NCI-H1105 treated with DMSO at 0.1 percent for 48 hours (cell line): ENCODE measurements at regions not wholly inside any gene's neighbourhood (a gene's known extent, or its start where the extent isn't known, plus 50 kb on each side); places are given as distances from the start of the nearest gene placed in this dataset.

Experiments
- DNase-seq: peaks from one replicate; lab custom pipeline; 2025; lab: John Stamatoyannopoulos, UW

- no peak for DNase-seq
Measured at GRCh38 chr4:14621731-14622463, 380.4 kb upstream of the CPEB2 start.

- no peak for DNase-seq
Measured at GRCh38 chr4:14627038-14627437, 375.2 kb upstream of the CPEB2 start.

GRCh38 chr4:14631806-14632440 lies 370.4 kb upstream of the CPEB2 start:
- no peak for DNase-seq

GRCh38 chr4:14636563-14636962 lies 365.7 kb upstream of the CPEB2 start:
- no peak for DNase-seq

GRCh38 chr4:14640476-14640875 lies 361.8 kb upstream of the CPEB2 start:
- no peak for DNase-seq

- no peak for DNase-seq
Measured at GRCh38 chr4:14641871-14642270, 360.4 kb upstream of the CPEB2 start.

- no peak for DNase-seq
Measured at GRCh38 chr4:14644580-14645282, 357.6 kb upstream of the CPEB2 start.

- DNase-seq = no peak
Measured at GRCh38 chr4:14646831-14647230, 355.4 kb upstream of the CPEB2 start.

- DNase-seq = no peak
Measured at GRCh38 chr4:14650127-14650526, 352.2 kb upstream of the CPEB2 start.

GRCh38 chr4:14652522-14652921 lies 349.8 kb upstream of the CPEB2 start:
- no peak for DNase-seq

- DNase-seq = no peak
Measured at GRCh38 chr4:14653338-14653737, 348.9 kb upstream of the CPEB2 start.

- DNase-seq = peak; percentile 36
Measured at GRCh38 chr4:14659286-14659685, 343.0 kb upstream of the CPEB2 start.

GRCh38 chr4:14667624-14668151 lies 334.6 kb upstream of the CPEB2 start:
- DNase-seq = no peak

- DNase-seq = no peak
Measured at GRCh38 chr4:14668296-14668695, 334.0 kb upstream of the CPEB2 start.

GRCh38 chr4:14669371-14669770 lies 332.9 kb upstream of the CPEB2 start:
- no peak for DNase-seq

GRCh38 chr4:14671146-14671545 lies 331.1 kb upstream of the CPEB2 start:
- DNase-seq = no peak

GRCh38 chr4:14675279-14675985 lies 326.8 kb upstream of the CPEB2 start:
- DNase-seq = no peak

GRCh38 chr4:14679906-14680305 lies 322.4 kb upstream of the CPEB2 start:
- DNase-seq = no peak

GRCh38 chr4:14681330-14681729 lies 321.0 kb upstream of the CPEB2 start:
- DNase-seq = no peak

GRCh38 chr4:14693728-14694127 lies 308.6 kb upstream of the CPEB2 start:
- no peak for DNase-seq

- DNase-seq = no peak
Measured at GRCh38 chr4:14695095-14695845, 307.0 kb upstream of the CPEB2 start.

GRCh38 chr4:14700083-14700482 lies 302.2 kb upstream of the CPEB2 start:
- no peak for DNase-seq
